Fibroblast of lung (primary cell): ENCODE measurements at regions not wholly inside any gene's neighbourhood (a gene's known extent, or its start where the extent isn't known, plus 50 kb on each side); places are given as distances from the start of the nearest gene placed in this dataset.

ENCODE experiments used
- DNase-seq, 2 donors: peaks; one replicate each; pipeline versions ENCODE4 v3.0.0 to v3.0.0-alpha.2; 2010; ENCODE audit warnings: low read depth in 2 of 2
- H2AFZ ChIP-seq: 2 replicates; pipeline ENCODE4 v1.5.1; 2012; ENCODE audit warnings: low read length, control low read depth, inconsistent platforms
- H3K27ac ChIP-seq: 2 replicates; pipeline ENCODE4 v1.5.1; 2011; ENCODE audit warnings: low read length, control low read depth; ENCODE audit not compliant: insufficient read depth
- H3K27me3 ChIP-seq: 2 replicates; pipeline ENCODE4 v1.5.1; 2011; ENCODE audit warnings: mild to moderate bottlenecking, low read length; ENCODE audit not compliant: control insufficient read depth, insufficient read depth
- H3K36me3 ChIP-seq: 2 replicates; pipeline ENCODE4 v1.5.1; 2011; ENCODE audit warnings: low read length; ENCODE audit not compliant: control insufficient read depth, insufficient read depth
- H3K4me1 ChIP-seq: 2 replicates; pipeline ENCODE4 v1.5.1; 2011; ENCODE audit warnings: low read length; ENCODE audit not compliant: control insufficient read depth, insufficient read depth; ENCODE audit errors: extremely low read depth
- H3K4me2 ChIP-seq: 2 replicates; pipeline ENCODE4 v1.5.1; 2011; ENCODE audit warnings: low read length, control low read depth; ENCODE audit not compliant: insufficient read depth; ENCODE audit errors: extremely low read depth
- H3K4me3 ChIP-seq, 4 experiments: fragments of 200-600 bp in 1 of 4; sonication (generic) in 1 of 4; replicated peaks in 1 of 4; 2 replicates each; pipeline ENCODE4 v1.5.1; 2011 to 2016; ENCODE audit warnings: low read length in 4 of 4, low read depth in 3 of 4, mild to moderate bottlenecking in 3 of 4, control low read depth in 2 of 4, inconsistent platforms in 1 of 4, mixed read lengths in 1 of 4; ENCODE audit not compliant: insufficient read depth in 1 of 4; ENCODE audit errors: control extremely low read depth in 1 of 4
- H3K79me2 ChIP-seq: 2 replicates; pipeline ENCODE4 v1.5.1; 2012; ENCODE audit warnings: mild to moderate bottlenecking, low read length, inconsistent platforms; ENCODE audit not compliant: control insufficient read depth, insufficient read depth
- H3K9ac ChIP-seq: 2 replicates; pipeline ENCODE4 v1.5.1; 2011; ENCODE audit warnings: mild to moderate bottlenecking, low read length, control low read depth; ENCODE audit not compliant: insufficient read depth
- H3K9me3 ChIP-seq: 2 replicates; pipeline ENCODE4 v1.5.1; 2012; ENCODE audit warnings: low read depth, low read length; ENCODE audit not compliant: control insufficient read depth, insufficient read depth
- H4K20me1 ChIP-seq: 2 replicates; pipeline ENCODE4 v1.5.1; 2011; ENCODE audit warnings: low read length; ENCODE audit not compliant: control insufficient read depth, insufficient read depth; ENCODE audit errors: extremely low read depth
- CTCF ChIP-seq, 2 donors: IDR thresholded peaks in 1 of 2; conservative IDR thresholded peaks in 1 of 2; 1 replicate in 1 of 2; 2 replicates in 1 of 2; pipeline ENCODE4 v1.5.1; 2011 to 2012; ENCODE audit warnings: low read length in 2 of 2, control low read depth in 1 of 2, inconsistent platforms in 1 of 2, low read depth in 1 of 2, mild to moderate bottlenecking in 1 of 2
- EZH2 ChIP-seq: IDR thresholded peaks from 2 replicates; pipeline ENCODE4 v1.5.1; 2012; ENCODE audit warnings: low read length, control low read depth, mild to moderate bottlenecking; ENCODE audit errors: missing control alignments

DNA sequence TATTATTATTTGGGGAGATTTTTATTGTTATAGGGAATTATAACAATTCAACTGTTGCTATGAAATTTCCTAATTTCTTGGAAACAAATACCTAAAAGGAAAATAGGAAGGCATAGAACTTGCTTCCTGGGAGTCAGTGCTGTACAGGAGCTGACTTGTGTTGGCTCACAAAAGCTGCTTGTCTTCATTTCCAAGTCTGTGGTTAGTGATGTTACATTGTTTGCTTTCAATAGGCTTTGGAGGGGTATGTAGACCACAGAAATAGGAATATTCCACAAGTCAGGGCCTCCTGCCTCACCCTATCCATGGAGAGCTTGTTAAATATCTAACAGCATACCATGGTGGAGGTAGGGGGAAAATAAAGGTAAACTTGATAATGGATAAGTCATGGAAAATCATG, 688.9 kb upstream of the FAM98A start:
- no peaks in the 10 kb centered on the region for H4K20me1 ChIP-seq
- no peaks in the 10 kb centered on the region for H3K27me3 ChIP-seq
- no peaks in the 10 kb centered on the region for H3K79me2 ChIP-seq
- no peak overlapping the region for H3K9ac ChIP-seq
- no peak overlapping the region for H3K4me2 ChIP-seq
- no peak for DNase-seq
- no peaks in the 10 kb centered on the region for H3K36me3 ChIP-seq
- H3K9me3 ChIP-seq, result no peaks in the 10 kb centered on the region
- H3K4me3 ChIP-seq, result no peak overlapping the region
- H2AFZ ChIP-seq, result no peak overlapping the region
- H3K27ac ChIP-seq, result no peak overlapping the region
- no peaks in the 10 kb centered on the region for H3K4me1 ChIP-seq
- TF ChIP-seq EZH2 (no peak), CTCF (conservative IDR thresholded peaks at IDR 0.05 in 1 of 2, IDR thresholded peaks at IDR 0.05 in 1 of 2; ENCODE audit: low read depth in 1 of 2, low read length in 2 of 2) (no peak)

DNA sequence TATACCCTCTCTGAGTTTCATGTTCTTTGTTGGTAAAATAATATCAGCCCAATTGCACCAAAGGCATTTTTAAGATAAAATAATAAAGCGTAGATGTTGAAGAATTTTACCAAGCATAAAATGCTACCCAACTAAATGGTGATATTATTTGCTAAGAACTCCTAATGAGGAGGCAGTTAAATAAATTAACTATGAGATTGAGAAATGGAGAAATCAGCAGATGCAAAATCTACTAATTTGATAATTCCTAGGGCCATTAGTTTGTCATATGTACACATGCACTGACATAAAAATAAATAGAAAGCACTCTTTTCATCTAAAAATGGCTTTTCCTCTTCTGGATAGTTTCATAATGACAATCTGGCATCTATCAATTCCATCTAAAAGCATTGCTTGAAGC, 681.5 kb upstream of the FAM98A start:
- Histone ChIP-seq H3K9ac (no peak overlapping the region), H3K4me1 (no peaks in the 10 kb centered on the region), H4K20me1 (no peaks in the 10 kb centered on the region), H3K9me3 (no peaks in the 10 kb centered on the region), H2AFZ (no peak overlapping the region), H3K27me3 (no peaks in the 10 kb centered on the region), H3K36me3 (no peaks in the 10 kb centered on the region), H3K4me3 (no peak overlapping the region), H3K79me2 (no peaks in the 10 kb centered on the region), H3K27ac (no peak overlapping the region), H3K4me2 (no peak overlapping the region)
- no peak for DNase-seq
- TF ChIP-seq CTCF (conservative IDR thresholded peaks at IDR 0.05 in 1 of 2, IDR thresholded peaks at IDR 0.05 in 1 of 2; ENCODE audit: low read depth in 1 of 2, low read length in 2 of 2), result no peak
- TF ChIP-seq EZH2, result no peak

GRCh38 chr2:34266908-34267697, 668.0 kb upstream of the FAM98A start:
- TF ChIP-seq CTCF (conservative IDR thresholded peaks at IDR 0.05 in 1 of 2, IDR thresholded peaks at IDR 0.05 in 1 of 2; ENCODE audit: low read depth in 1 of 2, low read length in 2 of 2), result no peak
- TF ChIP-seq EZH2, result no peak

More at GRCh38 chr2:34266908-34267697, 668.0 kb upstream of the FAM98A start:
- no peak overlapping the region for H3K27ac ChIP-seq
- DNase-seq, result no peak
- no peak overlapping the region for H3K4me3 ChIP-seq
- no peaks in the 10 kb centered on the region for H3K36me3 ChIP-seq
- no peaks in the 10 kb centered on the region for H3K9me3 ChIP-seq
- no peaks in the 10 kb centered on the region for H3K79me2 ChIP-seq
- H3K9ac ChIP-seq, result no peak overlapping the region
- H2AFZ ChIP-seq, result no peak overlapping the region
- no peaks in the 10 kb centered on the region for H3K27me3 ChIP-seq
- H3K4me1 ChIP-seq, result no peaks in the 10 kb centered on the region
- no peaks in the 10 kb centered on the region for H4K20me1 ChIP-seq
- no peak overlapping the region for H3K4me2 ChIP-seq
